ENCODE measurements at regions not wholly inside any gene's neighbourhood (a gene's known extent, or its start where the extent isn't known, plus 50 kb on each side); places are given as distances from the start of the nearest gene placed in this dataset.

DNA sequence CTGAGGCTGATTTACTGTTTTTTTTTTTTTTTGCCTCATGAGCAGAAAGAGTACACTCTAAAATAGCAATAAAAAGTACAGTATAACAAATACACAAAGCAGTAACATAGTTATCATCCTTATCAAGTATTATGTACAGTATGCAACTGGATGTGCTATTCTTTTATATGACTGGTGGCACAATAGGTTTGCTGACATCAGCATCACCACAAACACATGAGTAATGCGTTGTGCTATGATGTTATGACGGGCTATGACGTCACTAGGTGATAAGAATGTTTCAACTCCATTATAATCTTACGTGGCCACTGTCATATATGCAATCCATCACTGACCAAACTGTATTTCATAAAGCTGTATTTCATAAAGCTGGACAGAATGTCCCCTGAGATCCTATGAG, 189.2 kb upstream of the GLI3 start:
- H3K4me1 ChIP-seq (ENCODE audit: control insufficient read depth in 3 of 3, insufficient read depth in 3 of 3, low read length in 3 of 3), result no peaks in the 10 kb centered on the region
- H3K4me3 ChIP-seq (ENCODE audit: low read length in 3 of 3), result no peak overlapping the region
- no peak overlapping the region for H3K27ac ChIP-seq (ENCODE audit: low read depth, low read length)
- H3K36me3 ChIP-seq (ENCODE audit: control insufficient read depth in 3 of 3, insufficient read depth in 3 of 3, low read length in 3 of 3), result no peaks in the 10 kb centered on the region
- H3K9me3 ChIP-seq (ENCODE audit: control insufficient read depth in 3 of 3, low read length in 3 of 3), result no peaks in the 10 kb centered on the region
- H3K9ac ChIP-seq (ENCODE audit: low read depth in 1 of 3, low read length in 3 of 3), result no peak overlapping the region
- H3K27me3 ChIP-seq (ENCODE audit: control insufficient read depth in 3 of 3, insufficient read depth in 3 of 3, low read length in 3 of 3), result no peaks in the 10 kb centered on the region

DNA sequence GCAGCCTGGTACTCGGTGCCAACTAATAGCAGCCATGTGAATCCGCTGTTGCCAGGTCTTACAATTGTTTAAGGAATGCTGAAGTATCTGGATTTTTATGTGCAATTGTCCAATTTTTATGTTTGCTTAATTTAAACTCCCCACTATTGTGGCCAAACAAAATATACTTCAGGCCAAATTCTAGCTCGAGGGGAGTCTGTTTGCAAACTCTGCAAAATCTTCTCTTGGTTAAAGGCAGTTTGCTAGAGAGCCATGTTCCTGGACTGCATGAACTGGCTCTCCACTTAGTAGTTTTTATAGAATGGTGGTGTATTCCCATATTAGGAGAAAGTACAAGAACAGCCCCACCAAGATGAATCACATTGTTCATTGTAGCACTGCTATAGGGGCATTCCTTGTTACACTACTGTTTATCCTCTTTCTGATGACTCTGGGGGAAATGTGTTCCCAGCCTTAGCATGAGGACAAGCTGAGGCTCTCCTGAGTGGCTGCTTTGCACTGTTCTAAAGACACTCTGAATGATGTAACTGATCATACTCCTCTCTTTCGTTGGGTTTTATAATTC, 178.0 kb upstream of the GLI3 start:
- H3K27ac ChIP-seq (ENCODE audit: low read depth, low read length), result no peak overlapping the region
- no peaks in the 10 kb centered on the region for H3K27me3 ChIP-seq (ENCODE audit: control insufficient read depth in 3 of 3, insufficient read depth in 3 of 3, low read length in 3 of 3)
- H3K9me3 ChIP-seq (ENCODE audit: control insufficient read depth in 3 of 3, low read length in 3 of 3), result no peaks in the 10 kb centered on the region
- no peaks in the 10 kb centered on the region for H3K4me1 ChIP-seq (ENCODE audit: control insufficient read depth in 3 of 3, insufficient read depth in 3 of 3, low read length in 3 of 3)
- no peak overlapping the region for H3K9ac ChIP-seq (ENCODE audit: low read depth in 1 of 3, low read length in 3 of 3)
- H3K4me3 ChIP-seq (ENCODE audit: low read length in 3 of 3), result no peak overlapping the region
- no peaks in the 10 kb centered on the region for H3K36me3 ChIP-seq (ENCODE audit: control insufficient read depth in 3 of 3, insufficient read depth in 3 of 3, low read length in 3 of 3)

DNA sequence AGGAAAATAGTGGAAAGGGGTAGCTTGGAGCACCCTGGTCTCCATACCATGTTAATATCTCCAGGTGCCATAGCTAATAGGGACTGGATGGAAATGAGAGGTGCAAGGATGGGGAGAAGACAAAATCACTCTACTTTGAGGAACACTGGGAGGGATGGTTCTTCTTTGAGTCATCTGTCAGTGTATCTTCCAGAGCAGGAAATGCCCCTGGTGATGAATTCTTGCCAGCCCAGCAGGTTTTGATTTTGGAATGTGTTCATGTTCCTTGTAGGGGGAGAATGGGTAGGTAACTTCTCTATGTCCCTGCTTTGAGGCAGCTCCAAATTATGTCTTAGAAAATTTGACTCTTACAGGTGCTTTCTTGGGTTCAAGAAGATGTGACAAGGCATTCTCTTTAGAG, 177.0 kb upstream of the GLI3 start:
- Histone ChIP-seq H3K4me1 (ENCODE audit: control insufficient read depth in 3 of 3, insufficient read depth in 3 of 3, low read length in 3 of 3) (no peaks in the 10 kb centered on the region), H3K36me3 (ENCODE audit: control insufficient read depth in 3 of 3, insufficient read depth in 3 of 3, low read length in 3 of 3) (no peaks in the 10 kb centered on the region), H3K9ac (ENCODE audit: low read depth in 1 of 3, low read length in 3 of 3) (no peak overlapping the region), H3K27me3 (ENCODE audit: control insufficient read depth in 3 of 3, insufficient read depth in 3 of 3, low read length in 3 of 3) (no peaks in the 10 kb centered on the region), H3K9me3 (ENCODE audit: control insufficient read depth in 3 of 3, low read length in 3 of 3) (no peaks in the 10 kb centered on the region), H3K27ac (ENCODE audit: low read depth, low read length) (no peak overlapping the region), H3K4me3 (ENCODE audit: low read length in 3 of 3) (no peak overlapping the region)

DNA sequence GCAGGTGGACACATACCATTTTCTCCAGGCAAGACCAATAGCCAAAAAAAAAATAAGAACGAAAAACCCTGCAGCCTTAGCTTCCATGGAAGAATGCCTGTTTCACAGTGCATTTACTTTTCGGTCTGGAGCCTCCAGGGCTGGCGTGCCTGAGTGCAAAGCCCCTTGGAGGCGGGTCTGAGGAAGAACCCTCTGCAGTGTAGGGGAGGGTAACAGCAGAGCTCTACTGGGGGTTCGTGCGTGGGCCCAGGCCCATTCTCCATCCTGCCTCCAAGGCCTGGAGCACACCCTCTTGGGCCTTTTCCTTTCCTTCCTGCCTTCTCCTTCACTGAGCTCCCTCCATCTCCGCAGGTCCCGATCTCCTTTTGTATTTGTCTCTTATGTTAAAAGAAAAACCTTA, 172.3 kb upstream of the GLI3 start:
- no peak overlapping the region for H3K9ac ChIP-seq (ENCODE audit: low read depth in 1 of 3, low read length in 3 of 3)
- H3K27me3 ChIP-seq (ENCODE audit: control insufficient read depth in 3 of 3, insufficient read depth in 3 of 3, low read length in 3 of 3), result no peaks in the 10 kb centered on the region
- H3K4me1 ChIP-seq (ENCODE audit: control insufficient read depth in 3 of 3, insufficient read depth in 3 of 3, low read length in 3 of 3), result no peaks in the 10 kb centered on the region
- H3K27ac ChIP-seq (ENCODE audit: low read depth, low read length), result no peak overlapping the region
- H3K9me3 ChIP-seq (ENCODE audit: control insufficient read depth in 3 of 3, low read length in 3 of 3), result no peaks in the 10 kb centered on the region
- H3K4me3 ChIP-seq (ENCODE audit: low read length in 3 of 3), result no peak overlapping the region
- H3K36me3 ChIP-seq (ENCODE audit: control insufficient read depth in 3 of 3, insufficient read depth in 3 of 3, low read length in 3 of 3), result no peaks in the 10 kb centered on the region

DNA sequence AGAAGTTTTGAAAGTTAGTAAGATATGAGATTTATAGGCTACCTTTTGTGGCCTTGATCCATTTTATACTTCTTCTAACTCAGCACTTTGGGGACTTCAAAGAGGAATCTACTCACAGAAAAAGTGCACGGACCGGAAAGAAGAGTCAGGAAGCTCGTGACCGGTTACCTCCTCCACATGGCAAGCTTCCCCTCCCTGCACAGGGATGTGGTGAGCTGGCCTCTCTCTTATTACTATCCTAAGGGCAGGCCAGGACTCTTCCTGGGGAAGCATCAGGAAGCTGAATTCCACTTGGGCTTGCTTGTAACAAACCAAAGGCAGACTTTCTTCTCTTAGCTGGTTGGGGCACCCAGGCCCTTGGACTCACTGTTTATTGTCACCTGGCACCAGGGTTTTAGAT, 170.8 kb upstream of the GLI3 start:
- Histone ChIP-seq H3K9me3 (ENCODE audit: control insufficient read depth in 3 of 3, low read length in 3 of 3) (no peaks in the 10 kb centered on the region), H3K4me3 (ENCODE audit: low read length in 3 of 3) (no peak overlapping the region), H3K27me3 (ENCODE audit: control insufficient read depth in 3 of 3, insufficient read depth in 3 of 3, low read length in 3 of 3) (no peaks in the 10 kb centered on the region), H3K9ac (ENCODE audit: low read depth in 1 of 3, low read length in 3 of 3) (no peak overlapping the region), H3K27ac (ENCODE audit: low read depth, low read length) (no peak overlapping the region), H3K4me1 (ENCODE audit: control insufficient read depth in 3 of 3, insufficient read depth in 3 of 3, low read length in 3 of 3) (no peaks in the 10 kb centered on the region), H3K36me3 (ENCODE audit: control insufficient read depth in 3 of 3, insufficient read depth in 3 of 3, low read length in 3 of 3) (no peaks in the 10 kb centered on the region)

DNA sequence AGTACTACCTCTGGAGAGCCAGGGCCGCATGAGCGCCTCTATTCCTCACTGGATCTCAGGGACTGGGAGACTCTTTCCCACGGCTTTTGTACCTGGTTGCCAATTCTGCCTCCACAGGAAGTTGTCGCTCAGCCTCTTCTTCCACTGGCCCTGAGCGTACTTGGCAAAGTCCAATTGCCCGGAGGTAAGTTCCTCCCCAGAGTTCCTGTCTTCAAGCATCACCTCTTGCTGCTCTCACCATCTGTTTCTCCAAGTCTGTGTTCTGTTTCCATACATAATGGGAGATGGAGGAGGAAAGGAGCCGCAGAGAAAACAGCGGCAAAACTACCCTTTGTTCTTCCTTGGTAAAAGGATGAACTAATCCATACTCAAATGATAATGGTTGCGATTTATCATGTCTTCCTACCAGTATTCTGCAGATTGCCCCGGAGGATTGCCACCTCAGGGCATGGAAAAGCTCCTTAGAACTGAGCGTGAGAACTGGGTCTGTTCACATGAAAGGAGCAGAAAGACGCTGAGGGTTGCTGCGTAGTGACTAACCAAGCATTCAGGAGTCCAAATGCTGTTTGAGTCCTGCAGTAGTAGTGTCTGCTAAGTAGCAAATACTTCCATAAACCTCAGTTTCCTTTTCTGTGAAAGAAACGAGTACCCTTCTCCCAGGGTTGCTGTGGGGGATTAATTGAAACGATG, 170.2 kb upstream of the GLI3 start:
- no peak overlapping the region for H3K9ac ChIP-seq (ENCODE audit: low read depth in 1 of 3, low read length in 3 of 3)
- H3K27ac ChIP-seq (ENCODE audit: low read depth, low read length), result no peak overlapping the region
- no peaks in the 10 kb centered on the region for H3K27me3 ChIP-seq (ENCODE audit: control insufficient read depth in 3 of 3, insufficient read depth in 3 of 3, low read length in 3 of 3)
- H3K4me1 ChIP-seq (ENCODE audit: control insufficient read depth in 3 of 3, insufficient read depth in 3 of 3, low read length in 3 of 3), result no peaks in the 10 kb centered on the region
- no peaks in the 10 kb centered on the region for H3K9me3 ChIP-seq (ENCODE audit: control insufficient read depth in 3 of 3, low read length in 3 of 3)
- no peaks in the 10 kb centered on the region for H3K36me3 ChIP-seq (ENCODE audit: control insufficient read depth in 3 of 3, insufficient read depth in 3 of 3, low read length in 3 of 3)
- no peak overlapping the region for H3K4me3 ChIP-seq (ENCODE audit: low read length in 3 of 3)

DNA sequence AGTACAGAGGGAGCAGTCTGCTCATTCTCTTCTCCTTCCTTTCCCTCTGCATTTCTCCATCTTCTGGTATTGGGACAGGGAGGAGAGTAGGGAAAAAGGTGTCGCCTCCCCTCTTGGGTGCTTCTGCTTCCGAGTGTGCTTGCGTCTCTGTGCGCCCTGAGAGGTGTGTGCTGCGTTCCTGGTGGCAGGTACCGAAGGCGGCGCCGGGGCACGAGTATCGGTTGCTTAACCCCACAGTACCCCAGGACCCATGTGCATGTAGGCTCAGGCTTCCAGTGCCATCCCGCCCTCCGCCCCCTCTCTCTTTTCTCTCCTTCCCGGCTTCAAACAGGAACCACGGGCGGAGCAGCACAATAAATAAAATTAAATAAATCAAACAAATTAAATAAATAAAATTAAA, 169.3 kb upstream of the GLI3 start:
- Histone ChIP-seq H3K4me3 (ENCODE audit: low read length in 3 of 3) (no peak overlapping the region), H3K4me1 (ENCODE audit: control insufficient read depth in 3 of 3, insufficient read depth in 3 of 3, low read length in 3 of 3) (no peaks in the 10 kb centered on the region)

DNA sequence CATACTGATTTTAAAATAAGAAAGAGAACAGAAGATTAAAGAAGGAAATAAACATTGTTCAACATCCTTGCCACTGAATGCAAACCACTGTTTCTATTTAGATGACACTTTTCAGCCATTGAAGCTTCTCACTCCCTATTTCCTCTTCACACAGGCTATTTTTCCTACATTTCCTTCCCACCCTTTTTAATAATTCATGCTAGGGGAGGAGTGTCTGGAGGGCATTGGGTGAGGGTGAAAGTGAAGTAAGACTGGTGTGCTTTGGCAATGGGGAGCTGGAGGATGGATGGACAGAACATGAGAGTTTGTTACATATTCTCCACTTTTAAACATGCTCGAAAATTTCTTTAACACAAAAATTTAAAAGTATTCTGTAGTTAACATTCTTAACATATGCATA, 168.8 kb upstream of the GLI3 start:
- no peak overlapping the region for H3K4me3 ChIP-seq (ENCODE audit: low read length in 3 of 3)
- H3K4me1 ChIP-seq (ENCODE audit: control insufficient read depth in 3 of 3, insufficient read depth in 3 of 3, low read length in 3 of 3), result no peaks in the 10 kb centered on the region
- no peaks in the 10 kb centered on the region for H3K9me3 ChIP-seq (ENCODE audit: control insufficient read depth in 3 of 3, low read length in 3 of 3)
- H3K27me3 ChIP-seq (ENCODE audit: control insufficient read depth in 3 of 3, insufficient read depth in 3 of 3, low read length in 3 of 3), result no peaks in the 10 kb centered on the region
- H3K36me3 ChIP-seq (ENCODE audit: control insufficient read depth in 3 of 3, insufficient read depth in 3 of 3, low read length in 3 of 3), result no peaks in the 10 kb centered on the region
- no peak overlapping the region for H3K27ac ChIP-seq (ENCODE audit: low read depth, low read length)
- no peak overlapping the region for H3K9ac ChIP-seq (ENCODE audit: low read depth in 1 of 3, low read length in 3 of 3)

More for the DNA sequence above, 169.3 kb upstream of the GLI3 start:
- no peak overlapping the region for H3K9ac ChIP-seq (ENCODE audit: low read depth in 1 of 3, low read length in 3 of 3)
- H3K27ac ChIP-seq (ENCODE audit: low read depth, low read length), result no peak overlapping the region
- no peaks in the 10 kb centered on the region for H3K36me3 ChIP-seq (ENCODE audit: control insufficient read depth in 3 of 3, insufficient read depth in 3 of 3, low read length in 3 of 3)
- no peaks in the 10 kb centered on the region for H3K9me3 ChIP-seq (ENCODE audit: control insufficient read depth in 3 of 3, low read length in 3 of 3)
- H3K27me3 ChIP-seq (ENCODE audit: control insufficient read depth in 3 of 3, insufficient read depth in 3 of 3, low read length in 3 of 3), result no peaks in the 10 kb centered on the region

DNA sequence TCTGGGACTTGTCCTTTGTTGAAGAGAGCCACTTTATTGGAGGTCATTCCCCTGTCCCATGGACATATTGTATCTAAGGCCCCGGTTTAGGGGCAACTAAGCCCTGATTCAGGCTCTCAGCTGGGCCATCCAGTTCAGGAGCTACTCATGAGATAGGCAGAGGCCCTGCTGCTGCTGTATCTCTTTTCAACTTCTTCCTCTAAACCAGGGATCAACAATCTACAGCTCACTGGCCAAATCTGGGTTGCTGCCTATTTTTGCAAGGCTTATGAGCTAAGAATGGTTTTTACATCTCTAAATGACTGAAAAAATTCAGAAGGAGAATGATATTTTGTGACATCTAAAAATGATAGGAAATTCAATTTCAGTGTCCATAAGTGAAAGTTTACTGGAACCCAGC, 166.8 kb upstream of the GLI3 start:
- no peak overlapping the region for H3K9ac ChIP-seq (ENCODE audit: low read depth in 1 of 3, low read length in 3 of 3)

DNA sequence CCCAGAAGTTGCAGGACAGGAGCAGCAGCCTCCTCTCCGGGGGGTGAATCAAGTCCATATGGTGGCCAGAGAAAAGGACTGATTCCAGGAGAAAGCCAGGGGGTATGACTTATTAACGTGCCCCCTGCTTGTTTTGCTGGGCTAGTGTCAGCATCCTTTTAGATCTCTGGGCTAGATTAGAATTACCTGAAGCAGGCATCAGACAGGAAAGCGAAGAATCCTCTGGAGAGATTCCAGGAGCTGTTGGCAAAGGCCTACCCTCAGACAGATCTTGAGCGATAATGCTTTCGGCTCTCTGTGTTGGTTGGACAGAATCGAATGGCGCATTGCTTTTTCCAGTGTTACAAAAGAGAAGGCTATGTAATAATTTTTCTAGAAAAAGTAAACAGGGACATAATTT, 164.0 kb upstream of the GLI3 start:
- Histone ChIP-seq H3K4me1 (ENCODE audit: control insufficient read depth in 3 of 3, insufficient read depth in 3 of 3, low read length in 3 of 3) (no peaks in the 10 kb centered on the region), H3K36me3 (ENCODE audit: control insufficient read depth in 3 of 3, insufficient read depth in 3 of 3, low read length in 3 of 3) (no peaks in the 10 kb centered on the region), H3K27ac (ENCODE audit: low read depth, low read length) (no peak overlapping the region), H3K9ac (ENCODE audit: low read depth in 1 of 3, low read length in 3 of 3) (no peak overlapping the region), H3K4me3 (ENCODE audit: low read length in 3 of 3) (no peak overlapping the region), H3K27me3 (ENCODE audit: control insufficient read depth in 3 of 3, insufficient read depth in 3 of 3, low read length in 3 of 3) (no peaks in the 10 kb centered on the region), H3K9me3 (ENCODE audit: control insufficient read depth in 3 of 3, low read length in 3 of 3) (no peaks in the 10 kb centered on the region)

More for the DNA sequence above, 166.8 kb upstream of the GLI3 start:
- Histone ChIP-seq H3K27me3 (ENCODE audit: control insufficient read depth in 3 of 3, insufficient read depth in 3 of 3, low read length in 3 of 3) (no peaks in the 10 kb centered on the region), H3K4me3 (ENCODE audit: low read length in 3 of 3) (no peak overlapping the region), H3K27ac (ENCODE audit: low read depth, low read length) (no peak overlapping the region), H3K9me3 (ENCODE audit: control insufficient read depth in 3 of 3, low read length in 3 of 3) (no peaks in the 10 kb centered on the region), H3K36me3 (ENCODE audit: control insufficient read depth in 3 of 3, insufficient read depth in 3 of 3, low read length in 3 of 3) (no peaks in the 10 kb centered on the region), H3K4me1 (ENCODE audit: control insufficient read depth in 3 of 3, insufficient read depth in 3 of 3, low read length in 3 of 3) (no peaks in the 10 kb centered on the region)
